ENCODE measurements at regions not wholly inside any gene's neighbourhood (a gene's known extent, or its start where the extent isn't known, plus 50 kb on each side); places are given as distances from the start of the nearest gene placed in this dataset.
"Not testable (repeated sequence)": the region's sequence is repeated elsewhere in the genome, so short reads cannot be mapped to it uniquely, and the experiment has no call there.

GRCh38 chr2:142827170-142827569, 50.3 kb upstream of the KYNU start:
- no peak for DNase-seq (ENCODE audit: low spot score)

DNA sequence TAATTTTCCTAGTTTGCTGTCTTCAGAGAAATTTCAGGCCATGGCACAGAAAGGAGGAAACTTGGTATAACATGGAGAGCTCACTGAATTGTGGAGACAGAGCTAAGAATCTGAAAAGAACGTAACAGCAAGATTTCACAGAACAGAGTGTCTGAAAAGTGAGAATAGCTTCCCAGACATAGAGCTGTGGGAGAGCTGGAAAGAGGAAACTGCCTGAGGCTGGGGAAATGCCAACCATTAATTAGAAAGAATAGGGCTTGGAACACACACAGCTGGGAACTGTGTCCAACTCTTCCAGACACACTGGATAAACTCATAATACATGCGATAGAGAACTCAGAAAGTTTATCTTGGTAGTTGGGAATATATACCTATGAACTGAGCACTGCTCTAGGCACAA, 51.6 kb upstream of the KYNU start:
- DNase-seq (ENCODE audit: low spot score) = no peak

GRCh38 chr2:142824756-142825155, 52.7 kb upstream of the KYNU start:
- DNase-seq (ENCODE audit: low spot score) = no peak

GRCh38 chr2:142822190-142822589, 55.3 kb upstream of the KYNU start:
- DNase-seq (ENCODE audit: low spot score) = no peak

DNA sequence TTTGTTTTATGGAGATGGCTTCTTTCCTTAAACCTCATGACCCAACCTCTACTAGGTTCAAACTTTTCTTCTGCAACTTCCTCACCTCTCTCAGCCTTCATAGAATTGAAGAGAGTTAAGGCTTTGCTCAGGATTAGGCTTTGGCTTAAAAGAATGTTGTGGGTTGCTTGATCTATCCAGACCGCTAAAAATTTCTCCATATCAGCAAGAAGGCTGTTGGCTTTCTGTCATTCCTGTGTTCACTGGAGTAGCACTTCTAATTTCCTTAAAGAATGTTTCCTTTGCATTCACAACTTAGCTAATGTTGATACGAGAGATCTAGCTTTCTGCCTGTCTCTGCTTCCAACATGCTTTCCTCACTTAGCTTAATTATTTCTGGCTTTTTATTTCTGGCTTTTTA, 58.1 kb upstream of the KYNU start:
- DNase-seq (ENCODE audit: low spot score) = no peak

- no peak for DNase-seq (ENCODE audit: low spot score)
Observed at GRCh38 chr2:142815375-142815774, 62.1 kb upstream of the KYNU start.

GRCh38 chr2:142813830-142814829, 63.3 kb upstream of the KYNU start:
- DNase-seq (ENCODE audit: low spot score) = no peak

DNA sequence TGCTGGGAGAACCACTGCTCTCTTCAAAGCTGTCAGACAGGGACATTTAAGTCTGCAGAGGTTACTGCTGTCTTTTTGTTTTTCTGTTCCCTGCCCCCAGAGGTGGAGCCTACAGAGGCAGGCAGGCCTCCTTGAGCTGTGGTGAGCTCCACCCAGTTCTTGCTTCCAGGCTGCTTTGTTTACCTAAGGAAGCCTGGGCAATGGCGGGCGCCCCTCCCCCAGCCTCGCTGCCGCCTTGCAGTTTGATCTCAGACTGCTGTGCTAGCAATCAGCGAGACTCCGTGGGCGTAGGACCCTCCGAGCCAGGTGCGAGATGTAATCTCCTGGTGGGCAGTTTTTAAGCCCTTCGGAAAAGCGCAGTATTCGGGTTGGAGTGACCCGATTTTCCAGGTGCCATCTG, 65.8 kb upstream of the KYNU start:
- not testable (repeated sequence) for DNase-seq (ENCODE audit: low spot score)

DNA sequence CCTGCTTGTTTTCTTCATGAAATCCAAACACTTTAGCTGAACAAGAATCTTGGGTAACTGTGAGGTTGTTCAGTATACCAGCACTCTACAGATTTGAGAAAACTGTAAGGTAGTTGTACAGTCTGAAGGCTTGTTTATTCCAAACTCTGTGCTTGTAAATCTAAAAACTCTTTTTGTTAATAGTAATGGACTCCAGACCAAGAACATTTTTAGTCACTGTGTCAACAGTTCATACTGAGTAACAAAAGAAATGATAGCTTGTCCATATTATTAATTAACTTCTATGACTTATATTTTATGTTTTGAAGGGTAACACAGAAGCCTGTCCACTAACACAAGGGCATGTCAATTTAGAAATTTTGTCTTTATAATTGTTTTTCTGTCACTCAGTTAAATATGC, 72.2 kb upstream of the KYNU start:
- DNase-seq (ENCODE audit: low spot score) = no peak

DNA sequence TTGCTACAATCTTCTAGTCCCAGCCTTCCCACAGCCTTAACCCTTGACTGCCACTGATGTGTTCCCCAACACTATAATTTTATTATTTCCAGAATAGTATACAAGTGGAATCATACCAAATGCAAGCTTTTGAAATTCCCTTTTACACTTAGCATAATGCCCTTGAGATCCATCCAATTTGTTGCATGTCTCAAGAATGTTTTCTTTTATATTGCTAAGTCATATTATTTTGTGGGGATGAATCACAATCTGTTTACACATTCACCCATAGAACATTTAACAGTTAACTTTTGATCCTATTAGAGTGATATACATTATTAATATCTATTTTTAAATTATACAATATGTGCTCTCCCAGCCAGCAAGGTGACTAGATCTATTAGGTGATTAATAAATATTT, 74.3 kb upstream of the KYNU start:
- DNase-seq (ENCODE audit: low spot score) = no peak

- no peak for DNase-seq (ENCODE audit: low spot score)
Observed at GRCh38 chr2:142796588-142796987, 80.9 kb upstream of the KYNU start.

GRCh38 chr2:142796161-142796560, 81.3 kb upstream of the KYNU start:
- DNase-seq (ENCODE audit: low spot score) = no peak

GRCh38 chr2:142794850-142795249, 82.6 kb upstream of the KYNU start:
- no peak for DNase-seq (ENCODE audit: low spot score)

- DNase-seq (ENCODE audit: low spot score) = not testable (repeated sequence)
Observed at GRCh38 chr2:142792328-142792727, 85.1 kb upstream of the KYNU start.

- DNase-seq (ENCODE audit: low spot score) = no peak
Observed at GRCh38 chr2:142791335-142791734, 86.1 kb upstream of the KYNU start.

GRCh38 chr2:142786918-142787702, 90.4 kb upstream of the KYNU start:
- no peak for DNase-seq (ENCODE audit: low spot score)

DNA sequence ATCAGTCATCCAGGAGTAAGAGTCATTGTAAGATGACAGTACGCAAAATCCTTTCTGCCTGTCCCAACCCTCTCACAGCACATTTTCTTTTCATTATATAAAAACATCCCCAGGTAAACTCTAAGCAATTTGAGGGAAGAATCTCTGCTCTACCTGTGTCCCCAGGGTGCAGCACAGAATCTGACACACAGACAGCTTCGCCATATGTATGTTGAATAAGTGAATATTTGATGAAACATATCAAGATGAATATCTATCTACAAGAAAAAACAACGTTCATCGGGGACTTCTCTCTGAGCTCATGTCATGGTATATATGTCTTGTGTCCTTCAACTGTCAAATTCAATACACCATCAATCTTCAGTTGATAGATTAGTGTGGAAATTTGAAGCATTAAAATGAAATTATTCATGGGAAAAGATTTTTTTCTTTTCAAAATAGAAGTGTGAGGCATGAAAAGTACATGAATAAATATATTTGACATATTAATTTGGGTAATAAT, 94.5 kb upstream of the KYNU start:
- DNase-seq (ENCODE audit: low spot score) = no peak

DNA sequence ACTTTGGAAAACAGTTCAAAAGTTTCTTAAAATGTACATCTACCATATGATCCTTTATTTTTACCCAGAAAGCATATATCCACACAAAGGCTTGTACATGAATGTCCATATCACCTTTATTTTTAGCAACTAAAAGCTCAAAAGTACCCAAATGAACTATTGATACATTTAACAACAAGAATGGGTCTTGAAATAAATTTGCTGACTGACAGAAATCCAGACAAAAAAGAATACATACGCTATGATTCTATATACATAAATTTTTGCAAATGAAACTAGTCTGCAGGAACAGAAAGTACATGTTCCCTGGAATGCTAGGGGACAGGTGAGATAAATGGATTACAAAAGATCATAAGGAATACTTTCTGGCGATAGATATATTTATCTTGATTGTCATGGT, 96.3 kb upstream of the KYNU start:
- no peak for DNase-seq (ENCODE audit: low spot score)

DNA sequence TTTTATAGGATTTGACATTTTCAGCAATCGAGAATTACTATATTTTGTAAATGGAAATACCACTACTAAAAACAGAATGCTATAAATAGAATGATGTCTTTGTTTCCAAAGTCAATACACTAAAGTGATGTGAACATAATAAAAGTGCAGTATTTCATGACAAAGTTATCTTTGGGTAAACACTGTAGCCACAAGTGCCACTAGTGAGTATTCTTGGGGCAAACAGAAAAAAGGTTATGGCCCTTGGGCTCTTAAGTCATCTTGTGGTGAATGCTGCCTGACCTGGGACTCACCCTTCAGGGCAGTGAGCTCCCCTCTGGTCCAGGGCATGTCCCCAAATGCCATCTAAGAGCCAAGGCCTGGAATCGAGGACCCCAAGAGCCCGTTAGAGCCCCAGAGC, 99.2 kb upstream of the KYNU start:
- DNase-seq (ENCODE audit: low spot score) = no peak

- DNase-seq (ENCODE audit: low spot score) = no peak
Observed at GRCh38 chr2:142777742-142778141, 99.7 kb upstream of the KYNU start.

DNA sequence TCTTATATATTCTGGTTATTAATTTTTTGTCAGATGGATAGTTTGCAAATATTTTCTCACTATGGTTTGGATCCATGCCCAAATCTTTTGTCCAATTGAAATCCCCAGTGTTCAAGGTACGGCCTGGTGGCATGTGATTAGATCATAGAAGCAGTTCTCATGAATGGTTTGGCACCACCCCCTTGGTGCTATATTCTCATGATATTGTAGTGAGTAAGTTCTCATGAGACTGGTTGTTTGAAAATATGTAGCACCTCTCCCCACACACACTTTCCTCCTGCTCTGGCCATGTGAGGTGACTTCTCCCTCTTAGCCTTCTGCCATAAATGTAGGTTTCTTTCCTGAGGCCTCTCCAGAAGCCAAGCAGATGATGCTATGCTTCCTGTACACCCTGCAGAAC, 107.7 kb upstream of the KYNU start:
- DNase-seq (ENCODE audit: low spot score) = no peak

DNA sequence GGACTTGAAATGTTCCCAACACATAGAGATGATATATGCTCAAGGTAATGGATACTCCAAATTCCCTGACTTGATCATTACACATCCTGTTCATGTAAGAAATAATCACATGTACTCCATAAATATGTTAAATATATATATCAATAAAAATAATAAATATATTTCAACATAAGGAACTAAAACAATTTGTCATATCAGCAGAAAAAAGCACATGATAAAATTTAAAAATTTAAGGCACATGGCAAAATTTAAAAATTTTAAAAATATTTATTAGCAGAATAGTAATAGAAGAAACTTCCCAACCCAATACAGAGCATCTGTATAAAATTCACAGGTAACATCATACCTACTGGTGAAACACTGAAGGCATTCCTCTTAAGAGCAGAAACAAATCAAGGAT, 109.6 kb upstream of the KYNU start:
- no peak for DNase-seq (ENCODE audit: low spot score)

GRCh38 chr2:142758973-142759372, 118.5 kb upstream of the KYNU start:
- DNase-seq (ENCODE audit: low spot score) = no peak
